H1 (cell line): ENCODE measurements at regions not wholly inside any gene's neighbourhood (a gene's known extent, or its start where the extent isn't known, plus 50 kb on each side); places are given as distances from the start of the nearest gene placed in this dataset.

ENCODE experiments used
- CTCF ChIA-PET: fragments of 300-600 bp; sonication (Branson Sonifier 250); formaldehyde crosslinking; loops from one replicate; lab custom pipeline; 2021; ENCODE audit not compliant: partially characterized antibody; lab: Charles Lee
- POLR2A ChIA-PET: fragments of 300-600 bp; sonication (Branson Sonifier 250); formaldehyde crosslinking; loops from one replicate; lab custom pipeline; 2021; ENCODE audit warnings: inconsistent platforms; ENCODE audit not compliant: partially characterized antibody; lab: Charles Lee
- DNase-seq, 2 experiments: peaks; one replicate each; pipeline versions ENCODE4 v3.0.0 to v3.0.0-alpha.2; 2010 to 2022; ENCODE audit warnings: low spot score in 2 of 2, low read depth in 1 of 2, mixed read lengths in 1 of 2
- FAIRE-seq: peaks from 2 replicates; lab custom pipeline; 2011; peaks lifted over from hg19 to GRCh38; lab: Jason Lieb, UNC
- H2AFZ ChIP-seq: 2 replicates; pipeline ENCODE4 v1.8.1; 2012; ENCODE audit warnings: low read length, inconsistent platforms
- H2AK5ac ChIP-seq: 2 replicates; pipeline ENCODE4 v1.6.1; 2013; ENCODE audit warnings: low read depth, low read length
- H2BK120ac ChIP-seq: replicated peaks from 2 replicates; pipeline ENCODE3; 2013; ENCODE audit warnings: low read depth, low read length, inconsistent platforms
- H2BK12ac ChIP-seq: 2 replicates; pipeline ENCODE4 v1.6.1; 2013; ENCODE audit warnings: low read depth, low read length
- H2BK15ac ChIP-seq: 2 replicates; pipeline ENCODE4 v1.6.1; 2013; ENCODE audit warnings: low read length
- H2BK20ac ChIP-seq: 2 replicates; pipeline ENCODE4 v1.6.1; 2013; ENCODE audit warnings: low read length
- H2BK5ac ChIP-seq: 2 replicates; pipeline ENCODE4 v1.6.1; 2013; ENCODE audit warnings: low read depth, low read length
- H3K14ac ChIP-seq: 2 replicates; pipeline ENCODE4 v1.6.1; 2013; ENCODE audit warnings: inconsistent platforms; ENCODE audit not compliant: insufficient read length
- H3K18ac ChIP-seq: 2 replicates; pipeline ENCODE4 v1.6.1; 2013; ENCODE audit warnings: low read length; ENCODE audit errors: extremely low read depth
- H3K23ac ChIP-seq: 2 replicates; pipeline ENCODE4 v1.6.1; 2013; ENCODE audit warnings: inconsistent platforms; ENCODE audit not compliant: insufficient read length
- H3K23me2 ChIP-seq: 2 replicates; pipeline ENCODE4 v1.6.1; 2013; ENCODE audit warnings: low read depth, low read length
- H3K27ac ChIP-seq: 2 replicates; pipeline ENCODE4 v1.6.1; 2011; ENCODE audit warnings: low read depth, low read length, inconsistent platforms
- H3K27me3 ChIP-seq, 4 experiments: replicated peaks in 1 of 4; 1 replicate in 1 of 4; 2 replicates in 3 of 4; pipeline versions ENCODE4 v1.6.1 to v1.8.1; 2011 to 2013; ENCODE audit warnings: low read length in 3 of 4, mild to moderate bottlenecking in 3 of 4, inconsistent platforms in 2 of 4, mixed read lengths in 2 of 4, moderate library complexity in 1 of 4; ENCODE audit not compliant: control insufficient read depth in 3 of 4, insufficient read depth in 3 of 4; ENCODE audit errors: extremely low read depth in 1 of 4
- H3K36me3 ChIP-seq, 4 experiments: 2 replicates each; pipeline versions ENCODE4 v1.6.1 to v1.8.1; 2011 to 2013; ENCODE audit warnings: mild to moderate bottlenecking in 4 of 4, low read length in 3 of 4, moderate library complexity in 2 of 4, control low read depth in 1 of 4, inconsistent platforms in 1 of 4; ENCODE audit not compliant: insufficient read depth in 4 of 4, control insufficient read depth in 2 of 4
- H3K4ac ChIP-seq: replicated peaks from 2 replicates; pipeline ENCODE3; 2013; ENCODE audit warnings: low read length, low read depth, mixed read lengths, inconsistent platforms; ENCODE audit not compliant: insufficient read length
- H3K4me1 ChIP-seq, 4 experiments: replicated peaks in 1 of 4; 1 replicate in 1 of 4; 2 replicates in 3 of 4; pipeline versions ENCODE4 v1.6.1 to v1.8.1; 2011 to 2013; ENCODE audit warnings: low read length in 3 of 4, inconsistent platforms in 2 of 4, mixed read lengths in 1 of 4; ENCODE audit not compliant: insufficient read depth in 4 of 4, control insufficient read depth in 3 of 4
- H3K4me2 ChIP-seq, 2 experiments: 2 replicates each; pipeline versions ENCODE4 v1.6.1 to v1.8.1; 2011 to 2013; ENCODE audit warnings: low read depth in 2 of 2, low read length in 2 of 2, control low read depth in 1 of 2, inconsistent platforms in 1 of 2, mild to moderate bottlenecking in 1 of 2; ENCODE audit not compliant: insufficient read depth in 1 of 2
- H3K4me3 ChIP-seq, 4 experiments: fragments of 200-600, 300-600 bp in 1 of 4; sonication (generic), shearing (Covaris generic), sonication (Bioruptor Twin) in 1 of 4; 2 replicates each; pipeline versions ENCODE4 v1.5.1 to v1.8.1; 2011 to 2016; ENCODE audit warnings: low read length in 4 of 4, low read depth in 3 of 4, control low read depth in 2 of 4, inconsistent platforms in 2 of 4, mild to moderate bottlenecking in 2 of 4, mixed read lengths in 1 of 4, moderate library complexity in 1 of 4; ENCODE audit not compliant: insufficient read depth in 2 of 4; ENCODE audit errors: extremely low read depth in 1 of 4
- H3K56ac ChIP-seq: replicated peaks from 2 replicates; pipeline ENCODE3; 2013; ENCODE audit warnings: low read depth, mild to moderate bottlenecking, mixed read lengths, low read length, inconsistent platforms; ENCODE audit not compliant: insufficient read length
- H3K79me1 ChIP-seq: 2 replicates; pipeline ENCODE4 v1.6.1; 2013; ENCODE audit warnings: low read depth, low read length, control low read depth
- H3K79me2 ChIP-seq, 2 experiments: 2 replicates each; pipeline versions ENCODE4 v1.6.1 to v1.8.1; 2012 to 2013; ENCODE audit warnings: low read length in 2 of 2, mild to moderate bottlenecking in 2 of 2, inconsistent platforms in 1 of 2; ENCODE audit not compliant: insufficient read depth in 2 of 2, control insufficient read depth in 1 of 2
- H3K9ac ChIP-seq, 4 experiments: replicated peaks in 1 of 4; 1 replicate in 1 of 4; 2 replicates in 3 of 4; pipeline versions ENCODE4 v1.6.1 to v1.8.1; 2011 to 2013; ENCODE audit warnings: low read depth in 3 of 4, low read length in 3 of 4, control low read depth in 2 of 4, mild to moderate bottlenecking in 2 of 4, moderate library complexity in 2 of 4, inconsistent platforms in 1 of 4; ENCODE audit errors: extremely low read depth in 1 of 4
- H3K9me3 ChIP-seq, 2 experiments: 2 replicates each; pipeline versions ENCODE4 v1.6.1 to v1.8.1; 2012 to 2013; ENCODE audit warnings: mild to moderate bottlenecking in 2 of 2, moderate library complexity in 2 of 2, control low read depth in 1 of 2, inconsistent platforms in 1 of 2, low read depth in 1 of 2, low read length in 1 of 2, mixed read lengths in 1 of 2; ENCODE audit not compliant: insufficient read depth in 2 of 2
- H4K20me1 ChIP-seq, 2 experiments: replicated peaks in 1 of 2; 2 replicates each; pipeline versions ENCODE3 to v1.8.1; 2011 to 2013; ENCODE audit warnings: inconsistent platforms in 2 of 2, low read length in 2 of 2, mild to moderate bottlenecking in 1 of 2; ENCODE audit not compliant: insufficient read depth in 2 of 2, control insufficient read depth in 1 of 2
- H4K5ac ChIP-seq: 2 replicates; pipeline ENCODE4 v1.6.1; 2013; ENCODE audit warnings: low read length, low read depth, mixed read lengths, inconsistent platforms; ENCODE audit not compliant: insufficient read length
- H4K8ac ChIP-seq: 2 replicates; pipeline ENCODE4 v1.8.0; 2013; ENCODE audit warnings: mild to moderate bottlenecking, moderate library complexity, low read length, inconsistent platforms; ENCODE audit not compliant: insufficient read depth; ENCODE audit errors: extremely low read depth
- H4K91ac ChIP-seq: replicated peaks from 2 replicates; pipeline ENCODE3; 2013; ENCODE audit warnings: low read length, mixed read lengths, inconsistent platforms; ENCODE audit not compliant: insufficient read length
- BCL11A ChIP-seq, 2 experiments: IDR thresholded peaks; one replicate each; pipeline ENCODE4 v1.6.1; 2011; ENCODE audit warnings: low read depth in 2 of 2, low read length in 2 of 2, mild to moderate bottlenecking in 2 of 2
- BRCA1 ChIP-seq: IDR thresholded peaks from 2 replicates; pipeline ENCODE4 v1.6.1; 2012; ENCODE audit warnings: low read depth, low read length, improper control_type of control experiment
- CBX8 ChIP-seq: fragments of 300-800, 300-1000 bp; sonication (generic); IDR thresholded peaks from 2 replicates; pipeline ENCODE4 v1.7.1; 2016; ENCODE audit warnings: low read depth, low read length, borderline replicate concordance
- CEBPB ChIP-seq: IDR thresholded peaks from 2 replicates; pipeline ENCODE4 v1.6.1; 2012; ENCODE audit warnings: low read depth, low read length
- EGR1 ChIP-seq: IDR thresholded peaks from 2 replicates; pipeline ENCODE4 v1.6.1; 2011; ENCODE audit warnings: low read depth, low read length, borderline replicate concordance
- MAFK ChIP-seq: IDR thresholded peaks from 2 replicates; pipeline ENCODE4 v1.6.1; 2012; ENCODE audit warnings: low read depth, mild to moderate bottlenecking, improper control_type of control experiment, low read length
- RAD21 ChIP-seq, 2 experiments: IDR thresholded peaks in 1 of 2; conservative IDR thresholded peaks in 1 of 2; 2 replicates each; pipeline ENCODE4 v1.6.1; 2011; ENCODE audit warnings: low read depth in 2 of 2, low read length in 2 of 2, improper control_type of control experiment in 1 of 2, inconsistent platforms in 1 of 2, mild to moderate bottlenecking in 1 of 2, moderate library complexity in 1 of 2
- RBBP5 ChIP-seq: IDR thresholded peaks from 2 replicates; pipeline ENCODE4 v1.7.1; 2012; ENCODE audit warnings: low read depth, mild to moderate bottlenecking, inconsistent platforms, low read length, moderate library complexity, borderline replicate concordance
- SP1 ChIP-seq: IDR thresholded peaks from 2 replicates; pipeline ENCODE4 v1.6.1; 2011; ENCODE audit warnings: low read depth, low read length
- SP2 ChIP-seq: IDR thresholded peaks from 2 replicates; pipeline ENCODE4 v1.6.1; 2012; ENCODE audit warnings: mild to moderate bottlenecking, low read length, inconsistent platforms
- TAF7 ChIP-seq: optimal IDR thresholded peaks from 2 replicates; pipeline ENCODE3; 2011; ENCODE audit warnings: low read depth, mild to moderate bottlenecking, inconsistent platforms, low read length, moderate library complexity, borderline replicate concordance
- WGBS, 2 experiments: shearing (Covaris generic) in 1 of 2; methylation state at CpG; one replicate each; pipeline versions ENCODE4 v1.1.6 to v1.1.7; 2013 to 2015; ENCODE audit warnings: low lambda C conversion rate in 2 of 2, mixed read lengths in 2 of 2, inconsistent platforms in 1 of 2, low coverage in 1 of 2, missing lambda C conversion rate in 1 of 2; ENCODE audit not compliant: insufficient replicate concordance in 2 of 2, insufficient coverage in 1 of 2, insufficient read length in 1 of 2; ENCODE audit errors: extremely low coverage in 1 of 2, missing lambda C conversion rate in 1 of 2; 5-methylcytosine and 5-hydroxymethylcytosine counted together
- TF ChIP-seq, protein P1 (sequence below), 3 experiments: IDR thresholded peaks; 1 replicate in 2 of 3; 2 replicates in 1 of 3; pipeline versions ENCODE4 v1.5.1 to v1.6.1; 2011; ENCODE audit warnings: low read length in 3 of 3, mild to moderate bottlenecking in 3 of 3, inconsistent platforms in 2 of 3, low read depth in 1 of 3, moderate library complexity in 1 of 3; ENCODE audit not compliant: insufficient read depth in 1 of 3; ENCODE audit errors: control extremely low read depth in 1 of 3

GRCh38 chr10:78285226-78285625 is 251.6 kb downstream of the RPS24 start:
- Histone ChIP-seq H3K27me3 (peaks cover 0 to 4% (median 0%) of the 10 kb centered on the region in 4 experiments; a peak in 2 of 7 replicates), H3K23me2 (no peaks in the 10 kb centered on the region; the same call in 1 of the 2 replicates), H3K36me3 (no peaks in the 10 kb centered on the region), H2BK120ac (no peak overlapping the region), H4K8ac (no peak overlapping the region), H2BK20ac (no peak overlapping the region), H4K20me1 (no peaks in the 10 kb centered on the region), H2AFZ (no peak overlapping the region), H3K18ac (no peak overlapping the region), H4K91ac (no peak overlapping the region), H3K4me1 (peaks cover 0 to 13% (median 8%) of the 10 kb centered on the region in 4 experiments; a peak in 6 of 7 replicates), H4K5ac (no peak overlapping the region), H3K4ac (no peak overlapping the region), H3K23ac (no peak overlapping the region), H3K27ac (no peak overlapping the region), H2BK15ac (no peak overlapping the region), H3K4me3 (no peak overlapping the region), H3K79me1 (no peaks in the 10 kb centered on the region), H3K9me3 (no peaks in the 10 kb centered on the region), H2BK12ac (no peak overlapping the region), H3K14ac (no peak overlapping the region), H3K56ac (no peak overlapping the region), H2BK5ac (no peak overlapping the region), H2AK5ac (no peak overlapping the region), H3K79me2 (no peaks in the 10 kb centered on the region), H3K4me2 (no peak overlapping the region), H3K9ac (no peak overlapping the region)
- 91% methylated on average over 5 of the region's 5 CpGs; no CpG with 5 or more reads in 1 of the 2 experiments for WGBS, 2 experiments
- FAIRE-seq, result no peak
- ChIA-PET CTCF (interaction anchor here (1.2 to 10.4 kb wide), 2 partner anchors 23 to 49 kb away, joined by 4 to 94 read pairs; no protein-coding TSS in a partner anchor), POLR2A (interaction anchor here (0.9 to 1.4 kb wide), 2 partner anchors 18 to 243 kb away, joined by 3 read pairs; no protein-coding TSS in a partner anchor)
- no peak for DNase-seq
- TF ChIP-seq MAFK (no peak), CEBPB (no peak), SP2 (no peak), TAF7 (no peak), CBX8 (no peak), BCL11A (IDR thresholded peaks at IDR 0.05; ENCODE audit: low read depth in 2 of 2, low read length in 2 of 2) (no peak), RAD21 (IDR thresholded peaks at IDR 0.05 in 1 of 2, conservative IDR thresholded peaks at IDR 0.05 in 1 of 2; ENCODE audit: low read depth in 2 of 2, low read length in 2 of 2) (no peak), BRCA1 (no peak), EGR1 (no peak), SP1 (no peak), RBBP5 (no peak)
- TF ChIP-seq, protein P1, sequence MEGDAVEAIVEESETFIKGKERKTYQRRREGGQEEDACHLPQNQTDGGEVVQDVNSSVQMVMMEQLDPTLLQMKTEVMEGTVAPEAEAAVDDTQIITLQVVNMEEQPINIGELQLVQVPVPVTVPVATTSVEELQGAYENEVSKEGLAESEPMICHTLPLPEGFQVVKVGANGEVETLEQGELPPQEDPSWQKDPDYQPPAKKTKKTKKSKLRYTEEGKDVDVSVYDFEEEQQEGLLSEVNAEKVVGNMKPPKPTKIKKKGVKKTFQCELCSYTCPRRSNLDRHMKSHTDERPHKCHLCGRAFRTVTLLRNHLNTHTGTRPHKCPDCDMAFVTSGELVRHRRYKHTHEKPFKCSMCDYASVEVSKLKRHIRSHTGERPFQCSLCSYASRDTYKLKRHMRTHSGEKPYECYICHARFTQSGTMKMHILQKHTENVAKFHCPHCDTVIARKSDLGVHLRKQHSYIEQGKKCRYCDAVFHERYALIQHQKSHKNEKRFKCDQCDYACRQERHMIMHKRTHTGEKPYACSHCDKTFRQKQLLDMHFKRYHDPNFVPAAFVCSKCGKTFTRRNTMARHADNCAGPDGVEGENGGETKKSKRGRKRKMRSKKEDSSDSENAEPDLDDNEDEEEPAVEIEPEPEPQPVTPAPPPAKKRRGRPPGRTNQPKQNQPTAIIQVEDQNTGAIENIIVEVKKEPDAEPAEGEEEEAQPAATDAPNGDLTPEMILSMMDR (IDR thresholded peaks at IDR 0.05; ENCODE audit: control extremely low read depth in 1 of 3, insufficient read depth in 1 of 3, low read depth in 1 of 3, low read length in 3 of 3), result no peak
